NCI-H2196 treated with DMSO at 0.1 percent for 48 hours (cell line): ENCODE measurements at regions not wholly inside any gene's neighbourhood (a gene's known extent, or its start where the extent isn't known, plus 50 kb on each side); places are given as distances from the start of the nearest gene placed in this dataset.
"Not testable (repeated sequence)": the region's sequence is repeated elsewhere in the genome, so short reads cannot be mapped to it uniquely, and the experiment has no call there.

Source experiments
- DNase-seq: peaks from one replicate; lab custom pipeline; 2025; ENCODE audit not compliant: unreplicated experiment; lab: John Stamatoyannopoulos, UW

DNA sequence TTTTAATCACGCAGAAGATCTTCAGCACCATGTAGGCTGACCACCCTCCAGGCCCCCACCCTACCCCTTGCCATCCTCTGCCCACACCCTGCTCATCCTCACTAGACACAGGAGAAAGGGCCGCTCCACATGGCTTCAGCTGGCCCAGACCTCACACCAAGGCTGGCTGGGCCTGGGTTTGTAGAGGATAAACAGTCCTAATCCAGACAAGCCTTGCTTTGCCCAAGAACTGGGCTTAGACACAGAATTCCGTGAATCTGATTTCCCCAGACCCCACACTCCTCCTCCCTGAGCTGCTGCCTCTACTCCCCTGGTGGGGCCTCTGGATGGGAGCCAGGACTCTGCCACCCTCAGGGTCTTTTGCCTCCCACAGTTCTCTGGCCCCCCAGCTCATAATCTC, 185.3 kb downstream of the CYP26B1 start:
- DNase-seq, result no peak

DNA sequence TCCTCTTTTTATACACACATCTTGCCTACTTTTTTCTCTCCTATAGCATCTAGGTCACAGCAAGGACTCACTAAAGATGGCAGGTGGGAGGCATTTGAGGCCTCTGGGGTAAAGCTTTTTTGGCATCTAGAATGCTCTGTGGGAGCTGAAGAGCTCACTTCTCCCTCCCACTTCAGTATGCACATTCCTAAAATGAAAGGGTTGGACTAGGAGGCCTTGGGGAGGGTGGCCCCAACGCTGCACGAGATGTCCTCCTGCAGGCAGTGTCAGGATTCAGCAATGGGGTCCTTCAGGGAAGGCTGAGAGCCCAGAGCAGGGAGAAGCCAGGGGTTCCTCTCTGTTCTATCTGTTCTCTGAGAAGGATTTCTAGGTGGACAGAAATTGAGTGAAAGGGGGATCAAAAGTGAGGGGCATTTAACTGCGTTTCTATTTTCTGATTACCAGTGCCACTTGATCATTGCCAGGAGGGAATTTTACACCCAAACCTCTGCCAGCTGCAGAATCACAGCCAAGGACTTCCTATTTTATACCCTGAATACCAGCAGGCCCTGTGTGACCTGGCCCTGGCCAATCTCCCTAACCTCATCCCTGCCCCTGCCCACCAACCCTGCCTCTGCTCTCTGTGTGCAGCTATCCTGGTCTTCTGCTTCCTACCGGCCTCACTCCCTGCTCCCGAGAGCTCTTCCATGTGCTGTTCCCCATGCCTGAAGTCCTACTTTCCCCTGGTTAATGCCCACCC, 186.2 kb downstream of the CYP26B1 start:
- no peak for DNase-seq

DNA sequence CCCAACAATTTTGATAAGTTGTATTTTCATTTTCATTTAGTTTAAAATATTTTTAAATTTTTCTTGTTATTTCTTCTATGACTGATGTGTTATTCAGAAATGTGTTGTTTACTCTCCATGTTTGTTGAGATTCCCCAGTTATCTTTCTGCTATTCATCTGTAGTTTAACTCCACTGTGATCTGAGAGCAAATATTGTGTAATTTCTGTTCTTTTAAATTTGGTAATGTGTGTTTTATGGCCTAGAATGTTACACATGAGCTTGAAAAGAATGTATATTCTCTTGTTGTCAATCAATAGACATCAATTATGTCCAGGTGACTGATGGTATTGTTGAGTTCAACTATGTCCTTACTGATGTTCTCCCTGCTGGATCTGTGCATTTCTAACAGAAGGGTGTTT, 188.2 kb downstream of the CYP26B1 start:
- no peak for DNase-seq

DNA sequence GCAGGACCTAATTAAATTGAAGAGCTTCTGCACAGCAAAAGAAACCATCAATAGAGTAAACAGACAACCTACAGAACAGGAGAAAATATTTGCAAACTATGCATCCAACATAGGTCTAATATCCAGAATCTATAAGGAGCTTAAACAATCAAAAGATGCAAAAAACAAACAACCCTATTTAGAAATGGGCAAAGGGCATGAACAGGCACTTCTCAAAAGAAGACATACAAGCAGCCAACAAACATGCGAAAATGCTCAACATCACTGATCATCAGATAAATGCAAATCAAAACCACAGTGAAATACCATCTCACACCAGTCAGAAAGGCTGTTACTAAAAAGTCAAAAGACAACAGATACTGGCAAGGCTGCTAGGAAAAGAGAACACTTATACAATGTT, 189.2 kb downstream of the CYP26B1 start:
- not testable (repeated sequence) for DNase-seq

DNA sequence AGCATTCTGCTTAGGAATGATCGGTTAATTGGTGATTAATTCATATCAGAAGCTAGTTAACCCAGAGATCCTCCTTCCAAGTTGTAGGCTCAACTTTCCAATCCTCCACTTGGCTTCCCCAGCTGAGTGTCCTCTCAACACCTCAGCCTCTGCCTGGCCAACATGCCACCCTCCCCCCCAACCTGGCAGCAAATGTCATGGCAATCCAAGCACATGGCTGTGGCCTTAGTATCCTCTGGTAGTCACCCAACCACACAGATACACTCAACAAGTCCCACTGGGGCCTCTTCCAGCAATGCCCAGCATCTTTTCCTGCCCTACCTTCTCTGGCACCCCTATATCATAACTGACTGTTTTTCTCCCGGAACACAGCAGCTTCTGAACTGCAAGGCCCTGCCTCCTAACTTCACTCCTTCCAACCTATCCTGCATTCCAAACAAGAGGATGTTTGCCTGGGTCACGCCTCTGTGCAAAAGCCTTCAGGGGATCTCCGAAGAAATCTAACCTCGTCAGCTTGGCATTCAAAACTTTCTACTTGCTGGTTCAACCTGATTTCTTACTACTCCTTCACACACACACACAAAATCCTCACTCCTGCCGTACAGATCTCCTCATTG, 195.0 kb downstream of the CYP26B1 start:
- no peak for DNase-seq

DNA sequence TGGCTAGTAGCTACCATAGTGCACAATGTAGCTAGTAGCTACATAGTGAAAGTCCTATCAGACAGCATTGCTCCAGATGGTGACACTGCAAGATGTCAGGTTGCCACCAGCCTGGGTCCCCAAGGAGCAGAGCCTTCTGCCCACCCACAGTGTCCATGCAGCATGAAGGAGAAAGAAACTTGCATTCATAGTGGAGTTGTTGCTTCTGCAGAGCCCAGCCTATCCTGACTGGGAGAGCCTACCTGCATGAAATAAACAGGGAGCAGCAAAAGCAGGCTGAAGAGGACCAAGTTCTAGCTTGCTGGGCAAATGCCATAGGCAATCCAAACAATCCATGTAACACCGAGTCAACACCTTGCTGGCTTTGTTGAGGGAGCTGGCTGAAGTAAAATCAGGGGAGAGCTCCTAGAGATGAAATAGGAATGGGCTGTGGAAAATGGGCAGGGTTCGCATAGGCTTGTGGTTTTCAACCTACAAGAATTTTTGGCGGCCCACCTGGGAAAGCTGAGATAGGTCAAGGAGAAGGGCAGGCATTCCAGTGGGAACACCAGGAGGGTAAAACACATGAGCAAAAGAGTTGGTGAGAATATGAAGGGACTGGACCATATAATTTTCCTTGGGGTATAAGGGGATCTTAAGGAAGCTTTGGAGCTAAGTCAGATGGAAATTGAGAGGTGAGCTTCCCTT, 195.8 kb downstream of the CYP26B1 start:
- no peak for DNase-seq

DNA sequence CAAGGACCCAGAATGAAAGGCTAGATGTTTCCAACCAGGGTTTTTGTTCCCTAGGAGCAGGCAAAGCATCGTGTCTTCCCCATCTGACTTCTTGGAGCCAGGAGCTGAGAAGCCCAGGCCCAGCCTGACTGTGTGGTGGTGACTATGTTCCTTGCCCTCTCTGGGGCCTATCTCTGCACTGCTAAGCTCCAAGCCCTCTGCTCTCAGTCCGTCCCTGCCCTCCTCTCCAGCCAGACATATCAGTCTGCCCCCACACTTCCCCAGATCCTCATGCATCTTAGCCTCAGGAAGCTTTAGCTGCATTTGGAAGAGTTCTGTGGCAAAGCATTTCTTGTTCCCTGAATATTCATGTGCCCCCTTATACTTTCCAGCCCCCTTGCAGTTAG, 196.6 kb downstream of the CYP26B1 start:
- no peak for DNase-seq

DNA sequence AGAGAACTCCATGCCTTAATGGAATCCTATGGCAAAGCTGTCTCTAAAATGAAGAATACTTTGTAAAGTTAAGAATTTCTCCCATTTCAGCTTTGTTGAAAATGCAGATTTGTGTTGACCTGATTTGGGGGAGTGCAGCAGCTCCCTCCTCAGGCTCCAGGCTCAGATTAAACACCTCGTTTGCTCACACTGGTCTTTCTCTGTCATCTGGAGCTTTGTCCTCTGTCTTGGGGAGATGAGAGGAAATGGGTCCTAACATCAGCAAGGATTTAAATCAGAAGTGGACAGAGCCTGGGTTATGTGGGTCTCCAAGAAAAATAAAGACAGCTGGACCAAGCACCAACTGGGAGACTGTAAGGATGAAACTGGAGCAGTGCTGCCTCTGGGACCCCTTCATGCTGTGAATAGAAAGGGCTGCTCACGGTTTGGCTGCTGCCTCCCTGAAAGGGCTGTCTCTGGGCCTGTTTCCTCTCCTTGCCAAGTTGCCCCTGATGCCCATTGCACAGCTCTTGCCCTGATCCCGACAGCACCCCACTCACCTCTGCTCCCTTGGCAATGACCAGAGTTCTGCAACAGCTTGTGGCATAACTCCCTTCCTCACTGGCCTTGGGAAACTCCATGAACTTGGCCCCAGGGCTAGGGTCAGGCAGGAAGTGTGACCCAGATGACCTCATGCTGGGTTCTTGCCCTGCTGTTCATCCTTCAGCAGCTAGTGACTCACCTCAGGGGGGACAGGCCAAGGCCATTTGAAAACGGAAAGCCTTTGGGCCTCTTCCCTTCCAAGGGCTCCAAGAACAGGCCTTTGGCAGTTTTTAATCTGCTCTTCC, 197.2 kb downstream of the CYP26B1 start:
- DNase-seq, result no peak

DNA sequence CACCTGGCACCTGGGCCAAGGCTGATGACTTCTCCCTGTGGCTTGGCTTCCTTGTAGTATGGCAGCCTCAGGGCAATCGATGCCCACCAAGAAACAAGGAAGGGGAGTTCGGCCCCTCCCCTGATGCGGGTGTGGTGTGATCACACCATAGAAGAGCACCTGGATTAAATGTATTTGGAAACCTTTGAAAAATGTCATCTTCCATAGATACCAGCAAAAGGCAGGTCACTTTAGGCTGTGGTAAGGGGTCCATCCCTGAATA, 198.2 kb downstream of the CYP26B1 start:
- no peak for DNase-seq

DNA sequence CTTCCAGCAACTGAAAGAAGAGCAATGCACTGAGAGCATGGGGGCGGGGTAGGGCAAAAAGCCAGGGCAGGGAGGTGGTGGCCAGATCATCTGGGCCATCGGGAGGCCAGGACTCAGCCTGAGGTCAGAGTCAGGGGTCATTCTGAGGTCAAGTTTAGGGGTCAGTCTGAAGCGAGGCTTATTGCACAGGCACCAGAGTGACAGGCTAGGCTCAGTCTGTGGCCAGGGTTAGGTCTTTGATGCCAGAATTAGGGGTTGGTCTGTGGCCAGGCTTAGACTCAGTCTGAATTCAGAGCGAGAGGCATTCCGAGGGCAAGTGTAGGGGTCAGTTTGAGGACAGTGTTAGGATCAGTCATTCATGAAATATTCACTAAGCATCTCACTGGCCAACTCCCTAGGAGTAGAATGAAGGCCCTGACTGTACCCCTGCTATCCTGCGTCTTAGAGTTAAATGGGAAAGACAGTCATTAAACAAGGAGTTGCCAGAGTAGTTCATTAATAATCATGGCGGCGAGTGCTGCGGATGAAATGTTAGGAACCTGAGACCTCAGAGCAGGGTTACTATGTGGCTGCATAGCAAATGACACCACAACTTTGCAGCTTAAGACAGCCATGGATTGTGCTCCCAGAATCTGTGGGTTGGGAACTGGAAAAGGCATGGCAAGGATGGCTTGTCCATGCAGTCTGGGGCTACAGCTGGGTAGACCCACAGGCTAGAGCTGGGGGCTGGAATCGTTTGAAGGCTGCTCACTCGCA, 198.7 kb downstream of the CYP26B1 start:
- no peak for DNase-seq

DNA sequence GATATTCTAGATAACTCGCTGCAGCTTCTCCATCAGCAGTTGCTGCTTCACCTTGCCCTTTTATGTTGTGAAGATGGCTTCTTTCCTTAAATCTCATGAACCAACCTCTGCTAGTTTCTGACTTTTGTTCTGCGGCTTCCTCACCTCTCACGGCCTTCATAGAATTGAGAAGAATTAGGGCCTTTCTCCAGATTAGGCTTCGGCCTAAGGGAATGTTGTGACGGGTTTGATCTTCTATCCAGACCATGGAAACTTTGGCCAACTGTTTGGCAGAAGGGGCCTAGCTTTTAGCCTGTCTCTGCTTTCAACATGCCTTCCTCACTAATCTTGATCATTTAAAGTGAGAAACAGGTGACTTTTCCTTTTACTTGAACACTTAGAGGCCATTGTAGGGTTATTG, 199.9 kb downstream of the CYP26B1 start:
- no peak for DNase-seq

DNA sequence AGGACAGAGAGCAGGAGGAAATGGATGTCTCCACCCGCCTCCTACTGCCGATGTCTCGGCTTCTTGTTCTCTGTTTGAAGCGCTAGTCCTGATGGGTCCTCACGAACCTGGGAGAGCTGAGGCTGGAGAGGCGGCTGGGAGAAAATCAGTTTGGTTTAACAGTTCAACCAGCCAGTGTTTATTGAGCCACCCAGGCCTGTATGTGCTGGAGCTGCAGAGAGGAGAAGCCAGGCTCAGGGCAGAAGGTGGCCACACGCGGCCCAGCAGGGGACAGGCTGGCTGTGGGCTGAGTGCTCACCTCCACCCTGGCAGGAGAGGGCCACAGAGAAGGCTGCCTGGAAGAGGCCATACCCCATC, 202.1 kb downstream of the CYP26B1 start:
- DNase-seq, result no peak

DNA sequence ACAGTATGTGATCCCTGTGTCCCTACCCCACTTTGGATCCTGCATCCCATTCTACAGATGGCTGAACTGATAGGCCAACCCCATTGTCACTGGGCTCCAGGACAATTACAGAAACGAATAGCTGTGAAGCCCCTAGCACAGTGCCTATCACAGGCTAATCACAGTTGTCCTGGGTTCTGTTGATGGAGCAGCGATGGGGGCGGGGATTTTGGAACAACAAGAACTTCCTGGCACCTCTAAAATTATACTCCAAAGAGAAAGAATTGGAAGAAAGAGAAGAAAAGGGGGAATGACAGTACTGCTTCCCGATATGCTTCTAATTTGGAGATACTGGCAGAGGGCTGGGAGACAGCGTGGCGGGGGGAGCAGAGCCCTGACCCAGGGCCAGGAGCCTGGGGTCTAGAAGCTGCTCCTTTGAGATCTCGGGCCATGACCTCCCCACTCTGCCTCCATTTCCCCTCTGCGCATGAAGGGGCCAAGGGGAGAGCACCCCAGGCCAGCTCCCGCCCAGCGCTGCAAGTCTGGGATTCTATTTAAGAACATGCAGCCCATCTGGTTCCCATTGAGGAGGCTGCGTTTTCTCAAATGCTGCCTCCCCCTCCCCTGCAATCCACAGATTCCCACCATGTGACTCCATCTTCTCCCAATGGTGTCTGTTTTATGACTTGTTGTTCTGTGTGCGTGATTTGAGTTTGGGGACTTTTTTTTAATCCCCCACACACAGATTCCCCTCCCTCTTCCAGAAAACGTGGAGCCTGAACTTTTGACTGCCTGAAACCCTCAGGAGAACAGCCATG, 202.7 kb downstream of the CYP26B1 start:
- no peak for DNase-seq

DNA sequence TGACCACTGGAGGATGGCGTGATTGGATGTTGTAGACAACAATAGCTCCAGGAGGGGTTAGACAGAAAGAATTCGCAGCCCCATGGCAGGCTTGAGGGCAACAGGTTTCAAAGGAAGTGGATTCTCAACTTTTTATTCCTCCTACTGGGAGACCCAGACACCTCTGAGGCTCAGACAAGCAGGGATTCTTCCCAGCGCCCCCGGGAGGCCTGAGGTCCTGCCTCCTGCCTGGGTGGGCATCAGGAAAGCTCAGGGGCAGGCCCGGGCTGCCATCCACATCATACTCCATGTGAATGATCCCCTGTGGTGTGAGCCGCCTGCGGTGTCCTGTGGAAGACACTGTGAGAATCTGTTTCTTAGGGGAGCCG, 203.5 kb downstream of the CYP26B1 start:
- no peak for DNase-seq

DNA sequence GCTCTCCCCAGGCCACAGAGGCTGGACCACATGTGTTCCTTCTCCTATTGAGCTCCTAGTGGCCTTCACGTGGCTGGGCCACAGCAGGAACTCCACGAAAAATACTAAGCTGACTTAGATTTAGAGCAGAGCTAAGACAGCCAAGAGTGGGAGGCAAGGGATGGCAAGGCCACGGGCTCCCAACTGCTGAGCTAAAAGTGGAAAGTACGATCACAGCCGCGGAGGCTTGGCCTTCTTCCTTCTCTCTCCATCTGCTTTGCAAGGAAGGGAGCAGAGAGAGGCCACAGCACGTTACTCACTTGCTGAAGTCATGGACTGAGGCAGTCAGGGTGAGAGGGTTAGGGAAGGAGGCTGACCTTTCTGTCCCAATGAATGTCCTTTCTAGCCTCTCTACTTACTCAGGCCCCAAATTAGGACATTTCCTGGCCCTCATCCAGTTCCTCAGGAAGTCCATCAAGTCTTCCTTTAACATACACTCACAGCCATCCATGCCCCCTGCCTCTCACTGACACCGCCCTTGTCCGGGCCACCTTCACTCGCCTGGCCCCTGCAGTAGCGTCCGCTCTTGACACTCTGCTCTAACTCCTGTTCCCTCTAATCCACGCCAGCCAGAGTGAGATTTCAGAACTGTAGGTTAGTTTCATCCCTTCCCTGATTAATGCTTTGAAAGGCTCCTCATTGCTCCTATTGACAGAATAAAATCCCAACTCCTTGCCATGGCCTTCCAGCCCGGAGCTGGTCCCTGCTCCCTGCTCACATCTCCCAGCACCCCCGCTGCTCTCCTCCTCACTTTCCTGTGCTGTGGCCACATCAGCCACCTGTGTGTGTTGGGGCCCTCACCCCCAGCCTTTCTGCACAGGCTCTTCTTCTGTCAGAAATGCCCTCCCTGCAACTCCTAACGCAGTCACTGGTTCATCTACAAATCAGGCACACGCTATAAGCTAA, 204.2 kb downstream of the CYP26B1 start:
- DNase-seq, result no peak

DNA sequence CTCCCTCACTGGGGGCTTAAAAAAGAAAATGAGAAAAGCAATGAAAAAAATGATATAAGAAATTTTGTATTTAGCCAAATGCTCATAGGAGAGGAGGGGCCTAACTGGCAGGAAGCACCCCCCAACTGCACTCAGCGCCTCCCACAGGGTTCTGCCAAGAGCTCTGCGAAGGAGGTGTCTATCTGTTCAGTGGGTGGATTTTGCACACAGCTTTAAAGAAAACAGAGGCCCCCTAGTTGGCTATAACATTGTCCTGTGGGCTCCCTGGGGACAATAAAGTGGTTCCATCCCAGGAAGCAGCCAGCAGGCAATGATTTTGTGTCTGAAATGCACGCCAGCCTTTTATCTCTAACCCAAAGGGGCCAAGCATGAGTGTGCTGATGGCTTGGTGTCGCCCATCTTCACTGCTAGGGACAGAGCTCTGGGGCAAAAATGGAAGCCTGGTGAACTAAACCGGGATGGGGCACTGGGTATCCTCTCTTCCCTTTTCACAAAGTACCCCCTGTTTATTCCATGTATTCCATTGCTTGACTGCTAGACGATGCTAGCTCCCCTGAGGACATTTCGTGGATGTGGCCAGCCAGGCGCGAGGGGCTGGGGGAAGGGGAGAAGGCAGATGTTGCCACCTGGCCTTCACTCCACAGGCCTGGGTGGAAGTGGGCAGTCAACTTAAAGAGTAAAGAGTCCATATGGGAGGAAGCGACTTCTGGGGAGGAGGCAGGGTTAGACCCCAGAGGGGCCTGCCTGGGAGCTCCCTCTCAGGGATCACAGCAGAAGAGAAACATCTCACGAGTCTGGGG, 205.7 kb downstream of the CYP26B1 start:
- no peak for DNase-seq

DNA sequence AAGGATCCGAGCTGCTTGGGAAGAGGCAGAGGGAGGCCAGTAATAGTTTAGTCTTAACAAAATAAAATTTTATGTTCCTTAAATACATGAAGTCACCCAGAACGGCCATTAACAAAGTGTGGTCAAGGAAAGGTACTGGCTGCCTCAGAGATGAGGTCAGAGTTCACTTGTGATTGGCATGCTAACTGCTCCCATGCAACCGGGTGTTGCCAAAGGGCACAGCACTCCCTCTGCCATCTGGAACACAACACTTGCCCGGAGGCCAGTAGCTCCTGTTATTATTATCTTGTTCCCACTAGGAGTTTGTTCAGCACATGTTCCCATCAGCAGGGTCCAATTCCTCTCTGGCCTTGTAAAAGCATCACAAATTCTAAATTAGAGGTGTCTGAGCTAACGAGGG, 207.0 kb downstream of the CYP26B1 start:
- DNase-seq, result no peak
